Motor neuron (in vitro differentiated cells): ENCODE measurements at regions not wholly inside any gene's neighbourhood (a gene's known extent, or its start where the extent isn't known, plus 50 kb on each side); places are given as distances from the start of the nearest gene placed in this dataset.

ENCODE experiments used
- ATAC-seq, 8 experiments: fragments of 200-7000 bp; cut with Tn5 transposase; replicated peaks in 6 of 8; 2 replicates each; pipeline ENCODE4 v1.8.0; 2021; ENCODE audit warnings: mild to moderate bottlenecking in 8 of 8, moderate library complexity in 8 of 8
- H3K27ac ChIP-seq, 2 donors: fragments of 250-450 bp; sonication (Bioruptor Pico); 2 replicates each; pipeline ENCODE4 v1.9.0; 2021; ENCODE audit warnings: antibody characterized with exemption in 2 of 2, mild to moderate bottlenecking in 2 of 2, moderate library complexity in 1 of 2
- H3K4me1 ChIP-seq, 2 donors: fragments of 250-450 bp; sonication (Bioruptor Pico); replicated peaks in 1 of 2; 2 replicates each; pipeline ENCODE4 v1.6.1; 2021; ENCODE audit warnings: antibody characterized with exemption in 2 of 2, mild to moderate bottlenecking in 2 of 2, moderate library complexity in 1 of 2
- H3K4me3 ChIP-seq, 5 donors: fragments of 250-450 bp; sonication (Bioruptor Pico); 2 replicates each; pipeline ENCODE4 v1.9.0; 2021; ENCODE audit warnings: antibody characterized with exemption in 5 of 5, mild to moderate bottlenecking in 5 of 5, moderate library complexity in 4 of 5
- WGBS, 10 experiments: fragments of 450-650 bp; shearing (Covaris generic); methylation state at CpG; one replicate each; pipeline ENCODE4 v1.0.0; 2022; 5-methylcytosine and 5-hydroxymethylcytosine counted together
- in situ Hi-C, 9 experiments: fragments of 400-800 bp; cut with MboI; loops; one replicate each; pipeline ENCODE4 v1.15.0; 2021; ENCODE audit warnings: low sequenced_read_pairs in 9 of 9, low pct_unique_long_range_greater_than_20kb in 2 of 9; ENCODE audit not compliant: unreplicated experiment in 9 of 9

DNA sequence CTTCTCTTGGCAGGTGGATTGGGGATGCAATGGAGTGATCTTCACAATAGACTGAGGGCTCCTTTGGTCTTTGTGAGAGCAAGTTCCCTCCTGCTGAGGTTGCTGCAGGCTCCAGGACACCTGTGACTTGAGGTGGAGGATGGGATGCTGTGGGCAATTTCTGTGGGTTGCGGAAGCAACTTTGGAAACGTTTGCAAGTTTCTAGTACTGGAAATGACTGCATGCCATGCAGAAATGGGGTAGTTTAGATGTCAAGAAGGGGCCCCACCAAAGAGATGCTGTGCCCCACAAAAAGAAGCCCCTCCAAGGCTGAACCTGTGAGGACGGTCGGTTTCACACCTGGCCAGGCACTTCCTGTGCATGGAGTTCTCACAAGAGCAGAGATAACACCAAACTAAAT, 80.4 kb upstream of the XCR1 start:
- ATAC-seq, result no peak
- 40 to 83% (median 63%) methylated on average over 1 to 4 of the region's 4 CpGs; no CpG with 5 or more reads in 4 of the 10 experiments for WGBS, 10 experiments
- Histone ChIP-seq H3K4me1 (peaks cover 0 to 6% of the 10 kb centered on the region in 2 donors), H3K4me3 (no peak overlapping the region), H3K27ac (no peak overlapping the region)
- in situ Hi-C loops, result no loop called here

- 20 to 100% (median 88%) methylated on average over 1 to 3 of the region's 4 CpGs; no CpG with 5 or more reads in 3 of the 10 experiments for WGBS, 10 experiments
- H3K4me1 ChIP-seq, result no peaks in the 10 kb centered on the region
- ATAC-seq, result no peak
- in situ Hi-C loops, result no loop called here
- H3K27ac ChIP-seq, result no peak overlapping the region
- no peak overlapping the region for H3K4me3 ChIP-seq
Observed at GRCh38 chr3:46105306-46105919, 78.1 kb upstream of the XCR1 start.

DNA sequence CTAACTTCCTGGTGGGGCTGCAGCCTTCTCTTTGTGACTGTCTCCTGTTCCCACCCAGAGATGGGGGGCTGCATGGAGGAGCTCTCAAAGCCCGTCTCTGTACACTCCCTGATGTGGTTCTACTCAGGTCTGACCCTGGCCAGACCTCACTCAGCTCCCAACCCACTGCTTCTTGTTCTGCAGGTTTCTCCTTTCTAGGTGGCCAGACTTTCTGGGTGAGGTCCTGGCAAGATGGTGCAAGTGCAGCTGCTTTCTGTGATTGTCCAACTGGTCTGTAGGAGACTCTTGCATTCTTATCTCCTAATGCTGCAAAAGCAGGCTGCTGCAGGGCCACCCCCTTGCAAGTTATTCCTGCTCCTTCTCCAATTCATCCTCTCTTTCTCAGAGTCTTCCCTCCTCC, 77.4 kb upstream of the XCR1 start:
- no peak overlapping the region for H3K4me3 ChIP-seq
- in situ Hi-C loops, result no loop called here
- no peaks in the 10 kb centered on the region for H3K4me1 ChIP-seq
- no peak for ATAC-seq
- 67 to 80% methylated on average over 1 of the region's 1 CpG; no CpG with 5 or more reads in 8 of the 10 experiments for WGBS, 10 experiments
- no peak overlapping the region for H3K27ac ChIP-seq

GRCh38 chr3:46102780-46103130, 75.5 kb upstream of the XCR1 start:
- H3K4me3 ChIP-seq, result no peak overlapping the region
- no peak for ATAC-seq
- H3K4me1 ChIP-seq, result no peaks in the 10 kb centered on the region
- in situ Hi-C loops, result no loop called here
- no peak overlapping the region for H3K27ac ChIP-seq

- in situ Hi-C loops, result no loop called here
- Histone ChIP-seq H3K4me1 (no peaks in the 10 kb centered on the region), H3K4me3 (no peak overlapping the region), H3K27ac (no peak overlapping the region)
- 20 to 83% (median 40%) methylated on average over 1 to 2 of the region's 2 CpGs; no CpG with 5 or more reads in 5 of the 10 experiments for WGBS, 10 experiments
- ATAC-seq, result peak in 2 of 8 experiments; percentile 19 to 20
Observed at GRCh38 chr3:46102059-46102779, 74.9 kb upstream of the XCR1 start.

DNA sequence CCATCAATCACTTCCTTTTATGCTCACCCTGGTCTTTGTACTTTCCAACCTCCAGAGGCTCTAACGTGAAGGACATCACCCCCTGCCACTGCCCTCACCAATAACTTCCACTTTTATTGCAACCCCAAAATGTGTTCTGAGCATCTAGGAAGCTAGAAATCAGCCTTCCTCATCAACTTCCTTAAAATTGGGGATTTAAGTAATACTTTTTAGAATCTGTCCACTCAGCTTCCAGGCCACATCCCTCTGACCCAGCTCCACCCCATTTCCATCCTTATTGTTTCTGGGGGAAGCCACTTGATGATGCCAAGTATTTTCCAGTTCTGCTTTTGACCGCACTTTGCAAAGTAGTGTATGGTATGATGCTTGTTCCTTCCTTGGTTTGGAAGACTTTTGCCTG, 73.5 kb upstream of the XCR1 start:
- no peak overlapping the region for H3K27ac ChIP-seq
- no peaks in the 10 kb centered on the region for H3K4me1 ChIP-seq
- H3K4me3 ChIP-seq, result no peak overlapping the region
- ATAC-seq, result no peak
- 40 to 100% (median 71%) methylated on average over 1 to 2 of the region's 2 CpGs; no CpG with 5 or more reads in 2 of the 10 experiments for WGBS, 10 experiments
- in situ Hi-C loops, result no loop called here

GRCh38 chr3:46098319-46098761, 71.1 kb upstream of the XCR1 start:
- WGBS, 10 experiments, result 71 to 100% (median 79%) methylated on average over 1 to 2 of the region's 2 CpGs; no CpG with 5 or more reads in 6 of the 10 experiments
- no peak overlapping the region for H3K4me3 ChIP-seq
- in situ Hi-C loops, result loop anchor here in 3 of 9 experiments (25.0 kb wide), 4 partner anchors 161 to 1061 kb away; partner anchors contain the start of genes CCR2 (in 1 of the 3), CCR5 (in 1 of the 3), CLEC3B (in 1 of the 3) and CXCR6 (in 1 of the 3)
- no peak overlapping the region for H3K27ac ChIP-seq
- peak in 2 of 8 experiments; percentile 8 to 24 for ATAC-seq
- no peaks in the 10 kb centered on the region for H3K4me1 ChIP-seq

GRCh38 chr3:46097691-46098241, 70.5 kb upstream of the XCR1 start:
- no peaks in the 10 kb centered on the region for H3K4me1 ChIP-seq
- H3K4me3 ChIP-seq, result no peak overlapping the region
- H3K27ac ChIP-seq, result no peak overlapping the region
- ATAC-seq, result peak in 2 of 8 experiments; percentile 88 to 93
- 17 to 100% (median 71%) methylated on average over 1 to 5 of the region's 6 CpGs; no CpG with 5 or more reads in 4 of the 10 experiments for WGBS, 10 experiments
- in situ Hi-C loops, result loop anchor here in 3 of 9 experiments (25.0 kb wide), 4 partner anchors 160 to 1060 kb away; partner anchors contain the start of genes CCR2 (in 1 of the 3), CCR5 (in 1 of the 3), CLEC3B (in 1 of the 3) and CXCR6 (in 1 of the 3)

DNA sequence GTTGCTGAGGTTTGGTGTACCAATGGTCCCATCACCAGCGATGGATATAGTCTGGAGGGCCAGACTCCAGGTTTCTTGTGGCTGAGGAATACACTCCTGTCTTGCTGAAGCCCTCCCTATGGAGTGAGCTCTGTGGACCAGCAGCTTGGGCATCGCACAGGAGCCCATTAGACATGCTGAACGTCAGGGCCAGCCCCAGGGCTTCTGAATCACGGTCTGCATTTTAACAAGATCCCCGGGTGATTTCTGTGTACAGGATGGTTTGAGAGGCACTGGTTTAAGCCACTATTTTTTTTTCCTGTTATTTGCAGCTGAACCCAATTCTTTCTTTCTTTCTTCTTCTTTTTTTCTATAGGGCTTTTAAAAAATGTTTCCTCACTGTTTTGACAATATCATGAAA, 69.5 kb upstream of the XCR1 start:
- WGBS, 10 experiments, result 40 to 100% (median 77%) methylated on average over 1 to 5 of the region's 5 CpGs; no CpG with 5 or more reads in 2 of the 10 experiments
- no peak overlapping the region for H3K27ac ChIP-seq
- H3K4me3 ChIP-seq, result no peak overlapping the region
- ATAC-seq, result no peak
- in situ Hi-C loops, result loop anchor here in 3 of 9 experiments (25.0 kb wide), 4 partner anchors 159 to 1059 kb away; partner anchors contain the start of genes CCR2 (in 1 of the 3), CCR5 (in 1 of the 3), CLEC3B (in 1 of the 3) and CXCR6 (in 1 of the 3)
- H3K4me1 ChIP-seq, result no peaks in the 10 kb centered on the region

DNA sequence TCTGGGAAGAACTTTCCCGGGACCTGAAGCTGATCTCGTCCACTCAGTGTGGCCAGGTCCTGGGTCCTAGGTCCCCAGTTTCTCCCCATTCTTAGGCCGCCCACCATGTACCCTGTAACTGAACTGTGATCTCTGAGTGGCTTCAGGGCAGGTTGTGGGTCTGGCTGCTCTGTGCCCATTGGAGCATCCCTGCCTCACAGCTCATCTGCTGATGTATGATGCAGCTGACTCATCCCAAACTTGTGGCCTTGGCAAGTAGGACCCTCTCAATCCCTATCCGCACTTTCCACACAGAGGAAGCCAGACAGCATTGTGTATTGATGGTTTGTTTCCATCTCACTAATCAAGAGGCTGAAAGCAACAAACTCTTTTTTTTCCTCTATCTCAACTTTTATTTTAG, 69.1 kb upstream of the XCR1 start:
- no peak for ATAC-seq
- in situ Hi-C loops, result loop anchor here in 3 of 9 experiments (25.0 kb wide), 4 partner anchors 159 to 1059 kb away; partner anchors contain the start of genes CCR2 (in 1 of the 3), CCR5 (in 1 of the 3), CLEC3B (in 1 of the 3) and CXCR6 (in 1 of the 3)
- H3K4me3 ChIP-seq, result no peak overlapping the region
- H3K27ac ChIP-seq, result no peak overlapping the region
- no peaks in the 10 kb centered on the region for H3K4me1 ChIP-seq
- 80 to 100% (median 88%) methylated on average over 1 to 4 of the region's 4 CpGs; no CpG with 5 or more reads in 2 of the 10 experiments for WGBS, 10 experiments

DNA sequence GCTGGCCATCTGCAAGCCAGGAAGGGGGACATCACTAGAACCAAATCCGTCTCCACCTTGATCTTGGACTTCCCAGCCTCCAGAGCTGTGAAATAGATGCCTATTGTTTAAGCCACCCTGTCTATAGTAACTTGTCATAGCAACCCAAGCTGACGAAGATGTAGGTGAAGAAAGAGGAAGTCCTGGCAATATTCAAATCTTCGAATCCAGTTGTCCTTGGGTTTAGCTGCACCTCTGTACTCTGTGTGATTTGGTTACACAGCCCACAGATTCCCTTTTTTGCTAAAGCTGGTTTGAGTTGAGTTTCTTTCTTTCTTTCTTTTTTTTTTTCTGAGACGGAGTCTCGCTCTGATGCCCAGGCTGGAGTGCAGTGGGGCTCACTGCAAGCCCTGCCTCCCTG, 68.0 kb upstream of the XCR1 start:
- 67 to 90% (median 80%) methylated on average over 1 to 4 of the region's 5 CpGs; no CpG with 5 or more reads in 5 of the 10 experiments for WGBS, 10 experiments
- no peak overlapping the region for H3K27ac ChIP-seq

DNA sequence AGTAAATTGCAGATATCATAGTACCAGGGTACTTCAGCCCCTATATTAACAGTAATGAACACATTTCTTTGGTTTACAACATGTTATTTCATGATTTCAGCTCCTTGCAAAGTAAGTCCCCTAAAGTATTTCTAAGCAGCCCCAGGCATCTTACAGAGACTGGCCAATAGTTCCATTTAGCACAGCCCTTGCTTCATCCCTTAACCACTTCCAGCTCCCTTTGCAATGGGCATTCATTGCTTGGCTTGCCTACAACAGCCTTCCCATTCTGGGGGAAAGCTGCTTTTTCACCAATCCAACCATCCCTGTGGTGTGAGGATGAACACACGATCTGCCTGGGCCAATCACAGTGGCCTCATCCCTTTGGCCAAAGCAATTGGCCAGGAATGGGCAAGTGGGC, 67.2 kb upstream of the XCR1 start:
- WGBS, 10 experiments, result no CpG with 5 or more reads among the region's 1 CpG
- no peak overlapping the region for H3K4me3 ChIP-seq
- H3K27ac ChIP-seq, result no peak overlapping the region
- no peak for ATAC-seq
- no peaks in the 10 kb centered on the region for H3K4me1 ChIP-seq
- in situ Hi-C loops, result loop anchor here in 3 of 9 experiments (25.0 kb wide), 4 partner anchors 157 to 1057 kb away; partner anchors contain the start of genes CCR2 (in 1 of the 3), CCR5 (in 1 of the 3), CLEC3B (in 1 of the 3) and CXCR6 (in 1 of the 3)

More for the DNA sequence above, 68.0 kb upstream of the XCR1 start:
- in situ Hi-C loops, result loop anchor here in 3 of 9 experiments (25.0 kb wide), 4 partner anchors 158 to 1058 kb away; partner anchors contain the start of genes CCR2 (in 1 of the 3), CCR5 (in 1 of the 3), CLEC3B (in 1 of the 3) and CXCR6 (in 1 of the 3)
- no peak for ATAC-seq
- Histone ChIP-seq H3K4me1 (no peaks in the 10 kb centered on the region), H3K4me3 (no peak overlapping the region)
